Kidney glomerular epithelial cell (primary cell): ENCODE measurements at regions not wholly inside any gene's neighbourhood (a gene's known extent, or its start where the extent isn't known, plus 50 kb on each side); places are given as distances from the start of the nearest gene placed in this dataset.
"Not testable (repeated sequence)": the region's sequence is repeated elsewhere in the genome, so short reads cannot be mapped to it uniquely, and the experiment has no call there.

ENCODE experiments used
- DNase-seq: peaks from one replicate; lab custom pipeline; 2025; lab: John Stamatoyannopoulos, UW

DNA sequence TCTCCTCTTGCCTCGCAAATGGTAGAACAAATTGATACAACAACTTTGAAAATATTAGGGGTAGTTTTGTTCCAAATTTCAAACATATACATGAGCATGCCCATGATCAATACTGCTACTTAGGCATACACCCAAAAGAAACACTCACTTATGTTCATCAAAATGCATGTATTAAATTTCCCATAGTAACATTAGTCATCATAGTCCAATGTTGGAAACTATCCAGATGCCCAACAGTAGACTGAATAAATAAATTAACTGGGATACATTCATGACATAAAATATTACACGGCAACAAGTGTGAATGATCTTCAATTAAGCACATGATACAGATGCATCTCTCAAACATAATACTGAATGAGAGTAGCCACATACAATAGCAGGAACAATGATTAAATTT lies 391.6 kb downstream of the CDH11 start:
- DNase-seq = no peak

DNA sequence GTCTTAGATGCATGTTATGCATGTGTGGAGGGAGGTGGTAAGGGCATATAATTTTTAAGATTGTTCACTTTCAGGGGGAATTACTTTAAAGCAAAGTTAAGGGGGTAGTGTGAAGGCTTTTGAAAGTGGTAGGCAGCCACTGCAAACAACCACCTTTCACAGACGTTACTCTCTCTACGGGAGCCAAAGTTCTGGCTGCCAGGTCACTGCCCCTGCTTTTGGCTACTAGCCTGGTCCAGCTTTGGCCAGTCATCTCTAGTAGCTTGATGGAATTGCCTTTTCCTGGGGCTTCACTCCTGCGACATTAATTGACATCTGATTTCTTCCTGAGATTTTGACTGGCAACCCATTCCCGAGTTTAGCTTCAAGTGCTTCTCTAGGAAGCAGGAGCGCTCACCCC lies 397.5 kb downstream of the CDH11 start:
- no peak for DNase-seq

DNA sequence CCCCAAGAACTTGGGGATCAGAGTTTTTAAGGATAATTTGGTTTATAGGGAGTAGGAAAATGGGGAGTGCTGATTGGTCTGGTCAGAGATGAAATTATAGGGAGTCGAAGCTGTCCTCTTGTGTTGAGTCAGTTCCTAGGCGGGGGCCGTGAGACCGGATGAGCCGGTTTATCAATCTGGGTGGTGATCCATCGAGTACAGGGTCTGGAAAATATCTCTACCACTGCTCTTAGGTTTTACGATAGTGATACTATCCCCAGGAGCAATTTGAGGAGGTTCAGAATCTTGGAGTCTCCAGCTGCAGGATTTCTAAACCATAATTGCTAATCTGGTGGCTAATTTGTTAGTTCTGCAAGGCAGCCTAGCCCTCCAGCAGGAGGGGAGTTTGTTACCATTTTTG lies 403.4 kb downstream of the CDH11 start:
- DNase-seq = no peak

DNA sequence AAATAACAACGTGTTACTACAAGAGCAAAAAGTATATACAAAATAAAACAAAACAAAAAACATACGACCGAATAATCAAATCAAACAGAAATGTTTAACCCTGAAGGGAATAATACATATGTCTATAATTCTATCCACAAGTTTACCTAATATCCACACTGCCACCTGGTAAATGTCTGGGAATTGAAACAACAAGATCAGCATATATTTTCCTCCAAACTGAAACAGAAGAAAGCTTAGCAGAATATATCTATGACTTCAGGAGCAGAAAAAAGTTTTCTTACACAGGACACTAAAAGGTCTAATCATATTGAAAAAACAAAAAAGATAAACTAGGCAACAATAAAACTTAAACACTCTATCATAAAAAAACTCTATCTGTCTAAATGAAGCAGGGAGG lies 404.0 kb downstream of the CDH11 start:
- no peak for DNase-seq

DNA sequence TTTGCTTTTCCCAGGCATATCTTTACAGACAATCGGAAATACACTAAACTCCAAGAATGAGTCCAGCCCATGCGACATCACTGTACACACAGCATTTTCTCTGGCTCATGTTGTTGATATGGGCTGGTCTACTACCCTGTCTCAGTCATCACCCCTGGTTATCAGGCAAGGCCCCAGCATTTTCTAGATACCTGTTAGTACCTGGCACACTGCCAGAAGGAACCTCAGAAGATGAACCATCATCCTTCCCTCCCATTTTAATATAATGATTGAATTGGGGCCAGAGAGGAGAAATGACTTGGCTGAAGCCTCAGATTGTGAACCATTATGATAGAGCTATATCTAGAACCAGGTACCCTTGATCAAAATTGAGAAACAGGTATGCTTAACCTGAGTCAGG lies 406.2 kb downstream of the CDH11 start:
- no peak for DNase-seq

DNA sequence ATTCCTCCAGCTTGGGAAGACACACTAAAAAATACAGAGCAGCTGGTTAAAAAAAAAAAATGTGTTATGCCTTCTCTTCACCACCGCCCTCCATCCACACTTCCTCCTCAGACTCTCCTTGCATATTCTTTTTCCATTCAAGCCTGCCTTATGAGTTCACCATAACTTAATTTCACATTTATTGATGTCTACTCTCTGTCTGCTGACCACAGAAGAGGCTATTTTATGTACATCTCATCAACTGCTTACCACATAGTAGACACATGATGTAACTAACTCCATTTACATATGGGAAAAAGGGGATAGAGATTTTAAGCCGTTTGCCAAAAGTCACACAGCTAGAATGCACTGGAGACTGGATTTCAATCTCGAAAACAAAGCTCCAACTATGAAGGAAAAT lies 409.8 kb downstream of the CDH11 start:
- no peak for DNase-seq

DNA sequence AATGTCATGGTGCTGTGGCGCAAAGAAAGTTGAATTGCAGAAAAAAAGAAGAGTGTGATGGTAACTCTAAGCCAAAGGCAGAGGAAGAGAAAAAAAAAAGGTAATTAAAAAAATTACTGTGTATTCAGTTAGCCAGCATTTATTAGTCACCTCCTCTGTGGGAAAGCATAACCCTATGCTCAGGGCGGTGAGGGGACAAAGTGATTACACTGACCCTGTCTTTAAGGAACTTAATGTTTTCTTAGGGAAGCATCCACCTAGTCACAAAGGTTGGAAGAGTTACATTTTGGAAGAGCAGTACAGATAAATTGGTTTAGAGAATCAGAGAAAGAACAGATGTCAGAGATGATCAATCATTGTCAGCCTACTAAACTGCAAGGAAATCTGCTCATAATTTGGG lies 410.3 kb downstream of the CDH11 start:
- no peak for DNase-seq

DNA sequence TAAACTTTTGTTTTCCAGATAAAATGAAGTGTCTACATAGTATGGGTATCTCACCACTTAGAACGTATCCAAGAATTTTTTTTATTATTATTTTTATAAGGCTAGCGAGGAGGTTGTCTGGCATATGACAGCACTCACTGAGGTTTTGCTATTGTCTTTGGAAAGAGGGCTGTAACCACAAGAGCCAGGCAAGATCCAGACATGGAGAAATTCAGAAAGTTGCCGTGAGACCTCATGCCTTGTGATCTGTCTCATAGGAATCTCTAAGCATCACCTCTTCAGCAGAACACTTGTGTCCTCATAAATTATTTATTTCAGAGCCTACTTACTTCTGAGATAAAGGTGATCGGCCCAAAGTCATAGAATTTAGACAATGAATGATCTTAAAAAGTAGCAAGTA lies 410.8 kb downstream of the CDH11 start:
- no peak for DNase-seq

DNA sequence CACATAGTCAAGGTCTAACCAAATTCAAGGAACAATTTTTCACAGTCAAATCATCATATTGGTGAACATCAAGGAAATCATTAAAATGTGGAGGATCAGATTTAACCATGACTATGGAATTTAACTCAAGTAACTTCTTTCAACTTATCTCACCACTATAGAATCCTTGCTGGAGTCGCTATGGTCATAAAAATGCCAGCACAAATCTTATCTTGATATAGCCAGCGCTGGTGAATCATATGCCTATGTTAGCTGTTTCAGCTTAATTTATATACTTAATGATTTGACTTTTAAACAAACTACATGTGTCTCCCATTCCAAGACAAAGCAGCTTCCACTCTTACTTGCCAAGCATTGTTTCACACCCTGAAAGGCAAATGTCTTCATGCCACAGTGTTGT lies 416.4 kb downstream of the CDH11 start:
- DNase-seq = no peak

DNA sequence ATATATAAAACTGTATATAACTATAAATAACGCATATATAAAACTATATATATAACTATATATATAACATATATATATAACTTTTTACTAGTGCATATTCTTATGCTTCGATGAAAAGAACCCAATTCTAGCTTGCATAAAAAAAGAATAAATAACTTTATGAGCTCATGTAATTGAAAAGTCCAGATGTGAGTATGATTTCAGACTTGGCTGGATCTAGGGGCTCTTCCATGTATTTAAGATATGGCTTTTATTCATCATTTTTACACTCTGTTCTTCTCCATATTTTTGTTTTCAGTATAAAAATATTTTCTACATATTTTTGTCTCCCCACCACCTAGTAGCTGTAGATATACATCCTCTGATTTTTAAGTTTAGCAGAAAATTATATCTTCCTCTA lies 417.5 kb downstream of the CDH11 start:
- DNase-seq = no peak

DNA sequence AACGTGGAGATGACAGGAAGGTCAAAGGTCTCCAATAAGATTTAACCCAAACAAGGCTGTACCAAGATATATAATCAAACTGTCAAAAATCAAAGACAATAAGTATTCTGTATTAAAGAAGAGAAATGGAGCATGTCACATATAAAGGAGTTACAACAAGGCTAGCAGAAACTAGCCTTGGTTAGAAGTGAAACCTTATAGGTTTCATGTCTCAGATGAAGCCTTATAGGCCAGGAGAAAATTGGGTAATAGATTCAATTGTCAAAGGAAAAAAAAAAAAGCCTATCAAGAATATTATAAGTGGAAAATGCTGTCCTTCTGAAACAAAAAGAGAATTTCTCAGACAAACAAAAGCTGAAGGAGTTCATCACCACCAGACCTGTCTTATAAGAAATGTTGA lies 419.4 kb downstream of the CDH11 start:
- no peak for DNase-seq

DNA sequence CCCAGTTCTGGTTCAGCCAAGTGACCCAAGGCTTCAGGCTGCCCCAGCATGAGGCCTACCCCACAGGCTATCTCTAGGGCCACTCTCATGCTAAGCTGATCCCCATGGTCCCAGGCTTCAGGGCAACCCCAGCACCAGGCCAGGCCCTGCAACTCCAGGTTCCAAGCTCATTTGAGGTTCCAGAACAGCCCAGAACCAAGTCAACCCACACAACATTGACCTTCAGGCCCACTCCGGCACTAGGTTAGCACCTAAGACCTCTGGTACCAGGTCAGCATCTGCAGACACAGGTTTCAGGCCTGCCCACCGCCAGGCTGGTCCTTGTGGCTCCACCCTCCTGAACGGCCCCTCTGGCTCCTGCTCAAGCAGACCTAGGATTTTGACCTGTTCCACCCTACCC lies 421.2 kb downstream of the CDH11 start:
- no peak for DNase-seq

DNA sequence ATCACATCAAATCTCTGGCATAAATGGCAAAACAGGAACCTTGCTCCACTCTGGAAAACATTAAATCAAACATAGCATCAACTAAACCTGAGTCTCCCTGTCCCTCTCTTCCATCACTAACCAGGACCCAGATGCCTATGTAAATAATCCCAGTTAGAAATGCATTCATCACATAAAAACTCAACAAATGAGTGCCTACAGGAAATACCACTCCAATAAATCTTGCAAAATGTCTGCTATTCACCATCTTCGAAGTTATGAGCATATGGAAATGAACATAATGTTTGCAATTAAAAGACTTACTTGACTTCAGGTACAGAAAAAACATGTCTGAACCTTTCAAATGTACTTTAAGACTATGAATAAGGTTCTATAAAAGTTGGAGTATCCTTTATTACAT lies 425.0 kb downstream of the CDH11 start:
- DNase-seq = no peak

DNA sequence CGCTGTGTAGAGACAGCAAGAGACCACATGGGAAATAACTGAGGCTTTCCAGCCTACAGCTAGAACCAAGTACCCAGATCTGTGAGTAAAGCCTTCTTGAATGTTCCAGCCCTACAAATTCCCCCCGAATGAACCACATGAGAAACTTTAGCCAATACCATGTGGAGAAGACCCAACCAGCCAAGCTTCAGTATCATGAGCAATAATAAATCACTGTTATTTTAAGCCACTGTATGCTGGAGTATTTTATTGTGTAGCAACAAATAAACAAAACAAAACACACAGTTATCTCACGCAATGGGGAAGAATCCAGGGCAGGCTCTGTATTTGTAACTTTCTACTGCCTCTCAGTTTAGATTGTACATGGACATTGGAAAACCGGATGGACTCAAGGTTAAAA lies 426.2 kb downstream of the CDH11 start:
- DNase-seq = no peak

DNA sequence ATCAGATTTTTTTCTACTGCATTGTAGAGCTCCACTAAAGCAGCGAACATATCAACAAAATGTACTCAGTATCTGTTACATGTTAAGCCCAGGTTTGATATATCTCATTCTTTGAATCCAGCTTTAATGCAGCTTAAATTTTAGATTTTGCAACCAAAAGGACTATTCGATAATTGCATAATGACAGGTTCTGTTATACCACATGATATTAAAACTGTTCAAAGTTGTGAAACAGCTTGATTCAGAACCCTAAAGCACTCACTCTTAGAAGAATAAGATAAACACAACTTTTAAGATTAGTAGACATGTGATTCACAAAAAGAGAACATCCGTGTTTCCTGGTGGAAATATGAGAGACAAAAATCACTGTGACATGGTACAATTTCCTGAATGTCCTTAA lies 427.9 kb downstream of the CDH11 start:
- DNase-seq = no peak

DNA sequence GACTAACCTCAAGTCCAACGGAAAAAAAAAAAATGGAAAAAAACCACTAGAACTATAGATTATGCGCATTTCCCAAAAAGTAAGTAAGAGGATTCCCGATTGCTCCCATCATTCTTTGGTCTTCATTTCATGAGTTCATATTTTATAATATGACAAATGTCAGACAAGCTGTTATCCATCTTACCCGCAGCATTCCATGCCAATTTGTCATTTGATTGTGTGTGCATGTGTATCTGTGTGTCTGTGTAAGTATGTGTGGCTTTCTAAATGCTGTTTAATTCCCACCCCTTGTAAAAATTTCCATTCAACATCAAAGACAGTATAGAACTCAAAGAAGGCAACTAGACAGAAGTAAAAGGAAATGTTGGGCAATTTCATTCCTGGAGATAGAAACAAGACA lies 434.1 kb downstream of the CDH11 start:
- DNase-seq = no peak

DNA sequence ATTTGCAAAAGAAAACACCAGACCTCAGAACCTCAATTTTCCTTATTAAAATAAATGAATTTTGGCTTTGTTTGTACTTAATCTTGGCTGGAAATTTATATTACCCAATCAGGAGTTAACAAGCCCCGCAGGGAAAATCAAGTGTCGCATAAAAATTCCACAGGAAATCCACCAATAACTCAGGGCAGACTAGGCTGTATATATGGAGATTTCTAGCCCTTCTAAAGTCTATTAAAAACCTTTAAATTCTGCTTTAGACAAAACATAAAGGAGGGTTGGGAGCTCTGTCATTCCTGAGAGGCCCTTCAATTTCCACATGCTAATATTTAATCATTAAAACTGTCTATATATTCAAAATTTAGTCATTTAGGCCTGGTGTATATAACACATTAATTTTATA lies 434.7 kb downstream of the CDH11 start:
- DNase-seq = no peak

DNA sequence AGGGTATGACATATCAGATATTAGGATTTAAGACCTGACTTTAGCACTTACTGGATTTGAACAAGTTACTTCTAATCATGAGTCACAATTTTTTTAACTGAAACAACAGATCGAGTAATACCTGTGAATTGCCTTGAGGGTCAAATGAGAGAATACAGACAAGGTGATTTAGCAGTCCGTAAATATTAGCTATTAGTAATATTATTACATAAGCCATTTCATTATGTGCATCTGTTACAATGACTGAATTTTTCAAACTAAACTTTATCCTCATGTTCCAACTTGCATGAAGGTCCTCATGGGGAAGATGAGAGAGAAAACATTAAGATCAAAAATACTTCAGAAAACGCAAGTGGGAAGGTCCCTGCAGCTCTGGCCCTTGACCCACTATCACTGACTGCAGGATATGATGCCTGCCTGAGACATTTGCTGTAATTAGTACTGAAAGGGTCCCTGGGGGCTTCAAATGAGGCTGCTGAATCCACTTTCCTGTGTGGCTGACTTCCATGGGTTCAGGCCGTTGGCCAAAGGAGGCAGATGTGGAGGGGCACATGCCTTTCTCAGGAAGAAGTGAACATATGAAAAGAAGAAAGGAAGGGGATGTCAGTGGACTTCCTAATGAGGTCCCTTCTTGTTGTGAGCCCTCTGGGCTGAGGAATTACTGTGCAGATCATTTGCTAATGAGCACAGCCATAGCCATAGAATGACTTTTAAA lies 441.7 kb downstream of the CDH11 start:
- no peak for DNase-seq

DNA sequence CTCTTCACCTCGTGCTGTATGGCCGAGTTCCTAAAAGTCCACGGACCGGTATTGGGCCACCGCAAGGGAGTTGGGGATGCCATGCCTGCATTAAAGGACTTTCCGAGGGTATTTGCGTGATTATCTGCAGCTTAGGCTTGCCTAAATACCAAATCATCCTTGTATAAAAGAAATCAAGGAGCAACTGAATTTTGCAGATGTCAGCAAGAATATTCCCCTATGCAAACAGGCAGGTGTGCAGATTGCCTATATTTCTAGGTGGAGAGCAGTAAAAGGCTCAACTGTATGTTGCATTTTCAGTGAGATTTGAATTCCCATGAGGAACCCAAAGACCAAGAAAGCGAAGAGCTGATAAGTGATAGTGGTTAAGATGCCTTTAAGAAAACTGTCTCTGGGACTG lies 452.3 kb downstream of the CDH11 start:
- DNase-seq = no peak

DNA sequence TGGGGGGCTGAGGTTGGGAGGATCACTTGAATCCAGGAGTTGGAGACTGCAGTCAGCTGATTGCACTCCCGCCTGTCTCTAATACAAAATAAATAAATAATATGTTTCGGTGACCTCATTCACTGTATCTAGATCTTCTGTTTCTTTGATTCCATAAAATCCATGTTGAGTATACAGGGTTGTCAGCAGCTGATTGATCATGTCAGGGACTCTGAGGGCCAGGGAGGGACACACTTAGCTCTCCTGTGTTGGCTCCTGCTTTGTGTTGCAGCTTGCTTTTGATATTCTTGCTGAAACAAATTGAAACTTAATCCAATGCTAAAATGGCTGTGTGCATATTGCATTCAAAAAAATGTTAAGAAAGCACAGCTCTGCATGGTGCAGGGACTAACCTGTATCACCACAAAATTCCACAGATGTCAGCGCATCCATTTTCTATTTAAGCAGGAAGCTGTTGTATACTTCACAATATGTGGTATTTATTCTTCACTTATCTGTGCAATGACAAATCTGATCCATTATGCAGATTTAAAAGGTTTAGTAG lies 454.5 kb downstream of the CDH11 start:
- no peak for DNase-seq

DNA sequence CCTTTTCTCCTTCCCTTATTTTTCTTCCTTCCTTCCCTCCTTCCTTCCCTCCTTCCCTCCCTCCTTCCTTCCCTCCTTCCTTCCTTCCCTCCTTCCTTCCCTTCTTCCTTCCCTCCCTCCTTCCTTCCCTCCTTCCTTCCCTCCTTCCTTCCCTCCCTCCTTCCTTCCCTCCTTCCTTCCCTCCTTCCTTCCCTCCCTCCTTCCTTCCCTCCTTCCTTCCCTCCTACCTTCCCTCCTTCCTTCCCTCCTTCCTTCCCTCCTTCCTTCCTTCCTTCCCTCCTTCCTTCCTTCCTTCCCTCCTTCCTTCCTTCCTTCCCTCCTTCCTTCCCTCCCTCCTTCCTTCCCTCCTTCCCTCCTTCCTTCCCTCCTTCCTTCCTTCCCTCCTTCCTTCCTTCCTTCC lies 459.6 kb downstream of the CDH11 start:
- not testable (repeated sequence) for DNase-seq

DNA sequence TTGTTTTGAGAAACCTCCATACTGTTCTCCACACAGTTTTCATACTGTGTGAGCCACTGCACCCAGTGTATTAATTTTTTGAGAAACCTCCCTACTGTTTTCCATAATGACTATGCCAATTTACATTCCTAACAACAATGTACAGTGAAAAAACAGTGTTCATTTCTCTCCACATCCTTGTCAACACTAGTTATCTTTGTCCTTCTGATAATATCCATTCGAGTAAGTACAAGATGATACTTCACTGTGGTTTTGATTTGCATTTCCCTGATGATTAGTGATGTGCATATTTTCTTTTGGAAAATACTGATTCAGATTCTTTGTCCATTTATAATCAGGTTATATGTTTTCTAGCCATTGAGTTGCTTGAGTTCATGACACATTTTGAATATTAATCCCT lies 462.0 kb downstream of the CDH11 start:
- no peak for DNase-seq

DNA sequence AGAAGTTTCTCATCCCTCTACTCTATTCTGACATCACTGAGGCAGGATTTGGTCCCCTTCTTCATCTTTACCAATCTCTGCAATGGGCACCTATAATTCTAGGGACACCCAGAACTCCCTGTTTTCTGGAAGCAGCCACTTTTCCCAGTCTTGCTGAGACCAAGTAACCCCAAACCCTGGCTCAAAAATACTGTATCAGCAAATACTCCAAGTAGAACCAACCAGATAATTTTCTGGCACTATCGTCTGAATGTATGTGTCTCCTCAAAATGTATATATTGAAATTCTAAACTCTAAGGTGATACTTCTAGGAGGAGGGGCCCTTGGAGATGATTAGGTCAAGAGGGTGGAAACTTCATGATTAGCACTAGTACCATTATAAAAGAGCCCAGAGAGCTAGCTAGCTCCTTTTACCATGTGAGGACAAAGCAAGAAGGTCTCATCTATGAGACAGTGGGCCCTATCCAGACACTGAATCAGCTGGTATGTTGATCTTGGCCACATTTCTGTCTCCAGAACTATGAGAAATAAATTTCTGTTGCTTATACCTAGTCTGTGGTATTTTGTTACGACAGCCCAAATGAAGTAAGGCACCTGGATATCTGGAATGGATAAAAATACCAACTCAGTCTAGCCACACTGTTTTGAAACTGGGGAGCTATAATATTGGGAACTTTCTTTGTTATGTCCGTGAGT lies 464.4 kb downstream of the CDH11 start:
- DNase-seq = peak; percentile 60

DNA sequence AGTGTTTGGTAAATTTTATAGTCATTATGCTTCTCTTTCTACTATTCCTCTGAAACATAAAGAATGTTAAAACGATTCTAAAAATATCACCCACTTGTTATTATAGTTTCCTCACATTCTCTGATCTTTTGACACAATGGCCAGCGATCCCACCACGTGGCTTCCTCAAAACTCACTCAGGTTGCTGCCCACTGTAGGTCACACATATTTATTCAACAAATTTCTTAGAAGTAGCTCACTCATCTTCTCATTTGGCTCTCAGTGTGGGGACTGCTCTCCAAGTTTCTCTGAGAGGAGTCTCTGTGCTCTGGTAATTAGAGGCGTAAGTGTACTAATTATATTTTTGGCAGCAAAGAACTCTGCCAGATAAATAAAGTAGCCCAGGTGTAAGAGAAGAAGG lies 465.4 kb downstream of the CDH11 start:
- no peak for DNase-seq
